ENCODE measurements at regions not wholly inside any gene's neighbourhood (a gene's known extent, or its start where the extent isn't known, plus 50 kb on each side); places are given as distances from the start of the nearest gene placed in this dataset.

GRCh38 chr1:191695865-191696264 lies 462.4 kb upstream of the RGS18 start:
- TF ChIP-seq, protein P1, sequence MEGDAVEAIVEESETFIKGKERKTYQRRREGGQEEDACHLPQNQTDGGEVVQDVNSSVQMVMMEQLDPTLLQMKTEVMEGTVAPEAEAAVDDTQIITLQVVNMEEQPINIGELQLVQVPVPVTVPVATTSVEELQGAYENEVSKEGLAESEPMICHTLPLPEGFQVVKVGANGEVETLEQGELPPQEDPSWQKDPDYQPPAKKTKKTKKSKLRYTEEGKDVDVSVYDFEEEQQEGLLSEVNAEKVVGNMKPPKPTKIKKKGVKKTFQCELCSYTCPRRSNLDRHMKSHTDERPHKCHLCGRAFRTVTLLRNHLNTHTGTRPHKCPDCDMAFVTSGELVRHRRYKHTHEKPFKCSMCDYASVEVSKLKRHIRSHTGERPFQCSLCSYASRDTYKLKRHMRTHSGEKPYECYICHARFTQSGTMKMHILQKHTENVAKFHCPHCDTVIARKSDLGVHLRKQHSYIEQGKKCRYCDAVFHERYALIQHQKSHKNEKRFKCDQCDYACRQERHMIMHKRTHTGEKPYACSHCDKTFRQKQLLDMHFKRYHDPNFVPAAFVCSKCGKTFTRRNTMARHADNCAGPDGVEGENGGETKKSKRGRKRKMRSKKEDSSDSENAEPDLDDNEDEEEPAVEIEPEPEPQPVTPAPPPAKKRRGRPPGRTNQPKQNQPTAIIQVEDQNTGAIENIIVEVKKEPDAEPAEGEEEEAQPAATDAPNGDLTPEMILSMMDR (conservative IDR thresholded peaks at IDR 0.05 in 1 of 2, IDR thresholded peaks at IDR 0.05 in 1 of 2; ENCODE audit: extremely low read depth in 1 of 2, insufficient read depth in 1 of 2, low read depth in 1 of 2, low read length in 2 of 2), result no peak
- no peak for TF ChIP-seq EZH2 (IDR thresholded peaks at IDR 0.05; ENCODE audit: borderline replicate concordance, low read length)

All from mammary epithelial cell (primary cell).